Dendritic cell treated with granulocyte-macrophage colony-stimulating factor and Interleukin-4, amounts not matched to agents 40 ng/mL and 50 ng/mL, for 4 days (primary cell): ENCODE measurements at regions not wholly inside any gene's neighbourhood (a gene's known extent, or its start where the extent isn't known, plus 50 kb on each side); places are given as distances from the start of the nearest gene placed in this dataset.

Experiments
- H3K27ac Mint-ChIP-seq: one replicate; pipeline ENCODE4 v1.8.0; 2022; ENCODE audit warnings: mild to moderate bottlenecking, mixed read lengths
- H3K27me3 Mint-ChIP-seq: one replicate; pipeline ENCODE4 v1.8.0; 2022; ENCODE audit warnings: mild to moderate bottlenecking, mixed read lengths
- H3K36me3 Mint-ChIP-seq: one replicate; pipeline ENCODE4 v1.8.0; 2022; ENCODE audit warnings: low read depth, mixed read lengths
- H3K4me1 Mint-ChIP-seq: one replicate; pipeline ENCODE4 v1.8.0; 2022; ENCODE audit warnings: low read depth, mixed read lengths
- H3K4me3 Mint-ChIP-seq: one replicate; pipeline ENCODE4 v1.8.0; 2022; ENCODE audit warnings: mild to moderate bottlenecking, moderate library complexity, mixed read lengths
- H3K9me3 Mint-ChIP-seq: one replicate; pipeline ENCODE4 v1.8.0; 2022; ENCODE audit warnings: mixed read lengths
- intact Hi-C: fragments of 100-400 bp; cut with micrococcal nuclease; formaldehyde crosslinking; loops from one replicate; pipeline ENCODE4 v1.15.0; 2022

- Mint-ChIP-seq H3K36me3 (no peaks in the 10 kb centered on the region), H3K4me1 (no peaks in the 10 kb centered on the region), H3K27ac (no peak overlapping the region), H3K9me3 (no peaks in the 10 kb centered on the region), H3K27me3 (no peaks in the 10 kb centered on the region), H3K4me3 (no peak overlapping the region)
- intact Hi-C loops: no loop called here
Observed at GRCh38 chr3:88589138-88589537, 439.4 kb downstream of the C3orf38 start.

GRCh38 chr3:88595026-88595425, 445.3 kb downstream of the C3orf38 start:
- intact Hi-C loops: no loop called here
- Mint-ChIP-seq H3K27me3 (no peaks in the 10 kb centered on the region), H3K4me3 (no peak overlapping the region), H3K36me3 (no peaks in the 10 kb centered on the region), H3K27ac (no peak overlapping the region), H3K9me3 (peaks cover 17% of the 10 kb centered on the region), H3K4me1 (no peaks in the 10 kb centered on the region)

GRCh38 chr3:88596451-88596850, 446.7 kb downstream of the C3orf38 start:
- intact Hi-C loops: no loop called here
- Mint-ChIP-seq H3K27ac (no peak overlapping the region), H3K9me3 (peaks cover 29% of the 10 kb centered on the region), H3K4me3 (no peak overlapping the region), H3K27me3 (no peaks in the 10 kb centered on the region), H3K4me1 (no peaks in the 10 kb centered on the region), H3K36me3 (no peaks in the 10 kb centered on the region)

- Mint-ChIP-seq H3K27ac (no peak overlapping the region), H3K36me3 (no peaks in the 10 kb centered on the region), H3K4me1 (no peaks in the 10 kb centered on the region), H3K27me3 (no peaks in the 10 kb centered on the region), H3K4me3 (no peak overlapping the region), H3K9me3 (no peaks in the 10 kb centered on the region)
- intact Hi-C loops: no loop called here
Observed at GRCh38 chr3:88610820-88611219, 461.1 kb downstream of the C3orf38 start.

GRCh38 chr3:88611826-88612326, 462.1 kb downstream of the C3orf38 start:
- intact Hi-C loops: no loop called here
- H3K9me3 Mint-ChIP-seq: no peaks in the 10 kb centered on the region
- H3K27ac Mint-ChIP-seq: no peak overlapping the region
- H3K27me3 Mint-ChIP-seq: no peaks in the 10 kb centered on the region
- H3K4me1 Mint-ChIP-seq: no peaks in the 10 kb centered on the region
- H3K4me3 Mint-ChIP-seq: no peak overlapping the region
- no peaks in the 10 kb centered on the region for H3K36me3 Mint-ChIP-seq

GRCh38 chr3:88616413-88616812, 466.7 kb downstream of the C3orf38 start:
- Mint-ChIP-seq H3K27me3 (no peaks in the 10 kb centered on the region), H3K9me3 (no peaks in the 10 kb centered on the region), H3K4me3 (no peak overlapping the region), H3K36me3 (no peaks in the 10 kb centered on the region), H3K27ac (no peak overlapping the region), H3K4me1 (no peaks in the 10 kb centered on the region)
- intact Hi-C loops: no loop called here

GRCh38 chr3:88617283-88617682, 467.5 kb downstream of the C3orf38 start:
- intact Hi-C loops: no loop called here
- no peaks in the 10 kb centered on the region for H3K9me3 Mint-ChIP-seq
- no peak overlapping the region for H3K27ac Mint-ChIP-seq
- no peaks in the 10 kb centered on the region for H3K36me3 Mint-ChIP-seq
- no peaks in the 10 kb centered on the region for H3K27me3 Mint-ChIP-seq
- no peaks in the 10 kb centered on the region for H3K4me1 Mint-ChIP-seq
- H3K4me3 Mint-ChIP-seq: no peak overlapping the region

- no peaks in the 10 kb centered on the region for H3K9me3 Mint-ChIP-seq
- no peak overlapping the region for H3K4me3 Mint-ChIP-seq
- H3K36me3 Mint-ChIP-seq: no peaks in the 10 kb centered on the region
- intact Hi-C loops: no loop called here
- no peaks in the 10 kb centered on the region for H3K27me3 Mint-ChIP-seq
- no peaks in the 10 kb centered on the region for H3K4me1 Mint-ChIP-seq
- H3K27ac Mint-ChIP-seq: no peak overlapping the region
Observed at GRCh38 chr3:88618021-88618645, 468.4 kb downstream of the C3orf38 start.

GRCh38 chr3:88621586-88621985, 471.8 kb downstream of the C3orf38 start:
- Mint-ChIP-seq H3K4me1 (no peaks in the 10 kb centered on the region), H3K4me3 (no peak overlapping the region), H3K27me3 (no peaks in the 10 kb centered on the region), H3K27ac (no peak overlapping the region), H3K9me3 (no peaks in the 10 kb centered on the region), H3K36me3 (no peaks in the 10 kb centered on the region)
- intact Hi-C loops: no loop called here

GRCh38 chr3:88623709-88624108, 473.9 kb downstream of the C3orf38 start:
- H3K27ac Mint-ChIP-seq: no peak overlapping the region
- intact Hi-C loops: no loop called here
- H3K27me3 Mint-ChIP-seq: no peaks in the 10 kb centered on the region
- no peaks in the 10 kb centered on the region for H3K4me1 Mint-ChIP-seq
- H3K4me3 Mint-ChIP-seq: no peak overlapping the region
- peaks cover 9% of the 10 kb centered on the region for H3K9me3 Mint-ChIP-seq
- H3K36me3 Mint-ChIP-seq: no peaks in the 10 kb centered on the region

- Mint-ChIP-seq H3K4me3 (no peak overlapping the region), H3K36me3 (no peaks in the 10 kb centered on the region), H3K4me1 (no peaks in the 10 kb centered on the region), H3K27me3 (no peaks in the 10 kb centered on the region), H3K27ac (no peak overlapping the region), H3K9me3 (peaks cover 14% of the 10 kb centered on the region)
- intact Hi-C loops: no loop called here
Observed at GRCh38 chr3:88626456-88627120, 476.8 kb downstream of the C3orf38 start.

- intact Hi-C loops: no loop called here
Observed at GRCh38 chr3:88628901-88629300, 478.5 kb upstream of the EPHA3 start.

GRCh38 chr3:88632226-88632625, 475.2 kb upstream of the EPHA3 start:
- Mint-ChIP-seq H3K27me3 (no peaks in the 10 kb centered on the region), H3K4me3 (no peak overlapping the region), H3K4me1 (no peaks in the 10 kb centered on the region), H3K9me3 (peaks cover 47% of the 10 kb centered on the region), H3K27ac (no peak overlapping the region), H3K36me3 (no peaks in the 10 kb centered on the region)
- intact Hi-C loops: no loop called here

More at GRCh38 chr3:88628901-88629300, 478.5 kb upstream of the EPHA3 start:
- no peaks in the 10 kb centered on the region for H3K4me1 Mint-ChIP-seq
- no peak overlapping the region for H3K4me3 Mint-ChIP-seq
- no peak overlapping the region for H3K27ac Mint-ChIP-seq
- peaks cover 25% of the 10 kb centered on the region for H3K9me3 Mint-ChIP-seq
- H3K27me3 Mint-ChIP-seq: no peaks in the 10 kb centered on the region
- H3K36me3 Mint-ChIP-seq: no peaks in the 10 kb centered on the region

- Mint-ChIP-seq H3K9me3 (peaks cover 50% of the 10 kb centered on the region), H3K36me3 (no peaks in the 10 kb centered on the region), H3K27me3 (no peaks in the 10 kb centered on the region), H3K27ac (no peak overlapping the region), H3K4me1 (no peaks in the 10 kb centered on the region), H3K4me3 (no peak overlapping the region)
- intact Hi-C loops: no loop called here
Observed at GRCh38 chr3:88640581-88640980, 466.8 kb upstream of the EPHA3 start.
